ENCODE measurements at regions not wholly inside any gene's neighbourhood (a gene's known extent, or its start where the extent isn't known, plus 50 kb on each side); places are given as distances from the start of the nearest gene placed in this dataset.

DNA sequence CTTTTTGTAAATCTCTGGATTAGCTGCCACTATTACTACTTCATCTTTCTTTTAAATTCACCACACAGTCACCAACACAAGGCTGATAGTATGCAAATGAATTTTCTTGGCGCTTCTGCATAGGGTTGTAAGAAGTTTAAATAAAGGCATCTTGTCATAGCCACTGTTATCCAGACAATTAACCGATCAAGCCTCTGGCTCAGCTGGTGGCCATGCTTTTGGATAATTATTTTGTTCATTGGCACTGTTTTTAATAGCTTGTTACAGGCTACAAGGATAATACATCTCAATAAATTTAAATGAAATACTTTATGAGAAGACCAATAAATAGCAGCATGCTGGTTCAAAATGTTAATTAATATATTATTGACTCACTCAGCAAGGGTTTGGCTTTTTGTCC lies 1261.0 kb downstream of the FAM181B start:
- H3K4me3 ChIP-seq (replicated peaks; ENCODE audit: low read depth, low read length) = no peak overlapping the region
- TF ChIP-seq, protein P1, sequence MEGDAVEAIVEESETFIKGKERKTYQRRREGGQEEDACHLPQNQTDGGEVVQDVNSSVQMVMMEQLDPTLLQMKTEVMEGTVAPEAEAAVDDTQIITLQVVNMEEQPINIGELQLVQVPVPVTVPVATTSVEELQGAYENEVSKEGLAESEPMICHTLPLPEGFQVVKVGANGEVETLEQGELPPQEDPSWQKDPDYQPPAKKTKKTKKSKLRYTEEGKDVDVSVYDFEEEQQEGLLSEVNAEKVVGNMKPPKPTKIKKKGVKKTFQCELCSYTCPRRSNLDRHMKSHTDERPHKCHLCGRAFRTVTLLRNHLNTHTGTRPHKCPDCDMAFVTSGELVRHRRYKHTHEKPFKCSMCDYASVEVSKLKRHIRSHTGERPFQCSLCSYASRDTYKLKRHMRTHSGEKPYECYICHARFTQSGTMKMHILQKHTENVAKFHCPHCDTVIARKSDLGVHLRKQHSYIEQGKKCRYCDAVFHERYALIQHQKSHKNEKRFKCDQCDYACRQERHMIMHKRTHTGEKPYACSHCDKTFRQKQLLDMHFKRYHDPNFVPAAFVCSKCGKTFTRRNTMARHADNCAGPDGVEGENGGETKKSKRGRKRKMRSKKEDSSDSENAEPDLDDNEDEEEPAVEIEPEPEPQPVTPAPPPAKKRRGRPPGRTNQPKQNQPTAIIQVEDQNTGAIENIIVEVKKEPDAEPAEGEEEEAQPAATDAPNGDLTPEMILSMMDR (IDR thresholded peaks at IDR 0.05; ENCODE audit: low read depth, low read length, missing control alignments) = no peak
- DNase-seq (ENCODE audit: extremely low read depth, low read depth) = no peak

DNA sequence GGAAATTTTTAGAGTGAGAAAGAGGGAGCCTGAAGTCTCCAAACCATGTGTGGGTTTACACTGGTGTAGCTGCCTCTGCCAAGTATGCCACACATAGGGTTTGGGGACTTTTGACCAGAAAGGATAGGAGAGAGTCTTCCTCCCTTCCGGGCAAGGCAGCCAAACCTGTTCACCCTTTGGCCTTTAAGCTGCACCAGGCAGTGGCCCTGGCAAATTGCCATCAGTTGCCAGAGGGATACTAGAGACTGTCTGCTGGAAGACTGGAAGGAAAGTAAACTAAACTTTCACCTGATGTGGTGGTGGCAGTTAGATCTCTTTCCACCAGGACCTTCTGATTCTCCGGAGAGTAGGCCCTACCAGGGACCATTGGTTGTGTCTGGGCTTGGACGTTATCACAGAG lies 1263.2 kb downstream of the FAM181B start:
- DNase-seq (ENCODE audit: extremely low read depth, low read depth) = no peak
- TF ChIP-seq, protein P1 (IDR thresholded peaks at IDR 0.05; ENCODE audit: low read depth, low read length, missing control alignments) = no peak
- H3K4me3 ChIP-seq (replicated peaks; ENCODE audit: low read depth, low read length) = no peak overlapping the region

DNA sequence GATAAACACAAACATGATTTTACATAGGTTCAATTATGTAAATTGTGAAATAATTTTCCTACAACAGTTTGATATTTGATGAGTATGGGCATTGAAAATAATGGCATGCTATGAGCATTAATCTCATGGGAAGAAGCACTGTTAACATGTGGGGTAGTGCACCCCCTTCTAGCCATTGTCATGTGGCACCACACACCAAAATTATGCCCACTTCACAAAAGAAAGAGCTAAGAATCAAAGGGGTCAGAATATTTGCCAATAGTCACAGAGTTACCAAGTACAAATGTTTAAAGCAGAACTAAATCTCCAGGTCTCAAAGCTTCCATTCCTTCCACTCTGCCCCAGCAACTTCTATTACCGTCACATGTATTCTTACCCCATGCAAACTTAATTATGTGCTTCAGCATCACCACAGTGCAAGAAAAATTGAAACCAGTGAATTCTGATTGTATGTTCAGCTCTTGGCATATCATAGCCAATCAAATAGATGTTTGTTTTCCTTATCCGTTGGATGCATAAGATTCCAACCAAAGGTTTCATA lies 1273.8 kb downstream of the FAM181B start:
- TF ChIP-seq, protein P1 (IDR thresholded peaks at IDR 0.05; ENCODE audit: low read depth, low read length, missing control alignments) = no peak
- no peak for DNase-seq (ENCODE audit: extremely low read depth, low read depth)
- no peak overlapping the region for H3K4me3 ChIP-seq (replicated peaks; ENCODE audit: low read depth, low read length)

DNA sequence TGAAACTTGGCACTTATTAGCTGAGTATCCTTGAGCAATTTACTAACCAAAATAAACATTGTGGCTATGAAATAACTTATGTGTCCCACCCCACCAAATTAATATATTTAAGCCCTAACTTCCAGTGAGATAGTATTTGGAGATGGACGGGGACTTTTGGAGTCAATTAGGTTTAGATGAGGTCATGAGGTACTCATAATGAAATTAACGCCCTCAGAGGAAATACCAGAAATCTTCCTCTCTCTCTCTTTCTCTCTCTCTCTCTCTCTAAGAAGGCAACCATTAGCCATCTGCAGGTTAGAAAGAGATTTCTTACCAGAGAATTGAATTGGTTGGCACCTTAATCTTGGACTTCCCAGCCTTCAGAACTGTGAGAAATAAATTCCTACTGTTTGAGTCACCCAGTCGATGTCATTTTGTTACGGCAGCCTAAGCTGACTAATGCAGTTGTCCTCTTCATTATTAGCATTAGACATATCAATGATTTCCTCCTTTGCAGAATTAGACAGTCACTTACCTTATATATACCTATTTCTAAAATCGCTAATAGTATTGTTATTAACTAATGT lies 1284.0 kb downstream of the FAM181B start:
- TF ChIP-seq, protein P1 (IDR thresholded peaks at IDR 0.05; ENCODE audit: low read depth, low read length, missing control alignments) = no peak
- H3K4me3 ChIP-seq (replicated peaks; ENCODE audit: low read depth, low read length) = no peak overlapping the region
- no peak for DNase-seq (ENCODE audit: extremely low read depth, low read depth)

DNA sequence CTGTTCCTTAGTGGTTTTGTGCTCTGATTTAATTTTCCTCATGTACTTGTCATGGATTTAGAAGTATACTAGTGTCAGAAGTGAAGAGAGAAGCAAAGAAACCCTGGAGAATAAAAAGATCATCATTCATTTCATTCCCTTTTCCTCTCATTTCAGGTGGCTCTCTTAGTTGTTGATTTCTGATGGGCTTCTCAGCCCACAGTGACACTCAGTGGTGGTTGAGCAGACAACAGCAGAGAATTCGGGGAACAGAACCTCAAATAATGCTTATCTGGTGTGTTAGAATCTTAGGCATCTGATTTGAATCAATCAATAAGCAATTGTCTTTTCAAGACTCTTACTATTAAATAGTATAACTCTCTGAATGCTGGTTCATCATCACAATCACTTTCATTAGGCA lies 1289.4 kb downstream of the FAM181B start:
- no peak for DNase-seq (ENCODE audit: extremely low read depth, low read depth)
- H3K4me3 ChIP-seq (replicated peaks; ENCODE audit: low read depth, low read length) = no peak overlapping the region
- TF ChIP-seq, protein P1 (IDR thresholded peaks at IDR 0.05; ENCODE audit: low read depth, low read length, missing control alignments) = no peak

DNA sequence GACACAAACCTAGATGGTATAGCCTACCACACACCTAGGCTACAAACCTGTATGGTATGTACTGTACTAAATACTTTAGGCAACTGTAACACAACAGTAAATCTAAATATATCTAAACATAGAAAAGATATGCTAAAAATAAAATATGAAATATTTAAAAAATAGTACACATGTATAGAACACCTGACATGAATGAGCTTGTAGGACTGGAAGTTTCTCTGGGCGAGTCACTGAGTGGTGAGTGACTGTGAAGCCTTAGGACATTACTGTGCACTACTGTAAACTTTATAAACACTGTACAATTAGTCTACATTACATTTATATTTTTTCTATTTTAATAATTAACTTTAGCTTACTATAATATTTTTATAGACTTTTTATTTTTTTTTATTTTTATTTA lies 1301.3 kb downstream of the FAM181B start:
- no peak for DNase-seq (ENCODE audit: extremely low read depth, low read depth)
- no peak overlapping the region for H3K4me3 ChIP-seq (replicated peaks; ENCODE audit: low read depth, low read length)
- TF ChIP-seq, protein P1 (IDR thresholded peaks at IDR 0.05; ENCODE audit: low read depth, low read length, missing control alignments) = no peak

DNA sequence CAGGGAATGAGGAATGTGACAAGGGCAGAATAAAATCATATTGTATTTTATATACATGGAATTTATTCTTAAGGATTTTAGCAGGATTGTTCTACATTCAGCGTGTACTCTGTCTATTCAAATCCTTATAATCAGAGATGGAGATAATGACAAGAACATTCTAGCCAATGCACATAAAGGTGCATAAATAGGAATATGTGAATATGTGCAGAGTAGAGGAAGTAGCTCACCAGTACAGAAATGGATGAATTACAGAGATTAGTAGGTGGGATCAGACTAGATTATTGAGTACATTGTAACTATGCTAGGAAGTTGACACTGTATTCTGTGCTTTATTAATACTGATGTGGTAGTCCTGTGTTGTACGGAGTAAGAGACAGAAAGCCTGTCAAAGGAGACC lies 1308.8 kb downstream of the FAM181B start:
- H3K4me3 ChIP-seq (replicated peaks; ENCODE audit: low read depth, low read length) = no peak overlapping the region
- TF ChIP-seq, protein P1 (IDR thresholded peaks at IDR 0.05; ENCODE audit: low read depth, low read length, missing control alignments) = no peak
- no peak for DNase-seq (ENCODE audit: extremely low read depth, low read depth)

Data from HFF-Myc (cell line).